Thyroid gland (tissue), 4 donors: ENCODE measurements at regions not wholly inside any gene's neighbourhood (a gene's known extent, or its start where the extent isn't known, plus 50 kb on each side); places are given as distances from the start of the nearest gene placed in this dataset.

Experiments used
- DNase-seq, 2 donors: peaks; one replicate each; pipeline ENCODE4 v3.0.0-alpha.2; 2019
- H3K27ac ChIP-seq, 3 donors: fragments of 200-600 bp; sonication (generic); 1 replicate in 2 of 3; 2 replicates in 1 of 3; pipeline ENCODE4 v1.5.1; 2016 to 2019; ENCODE audit warnings: mild to moderate bottlenecking in 1 of 3, moderate library complexity in 1 of 3
- H3K27me3 ChIP-seq: fragments of 200-600 bp; sonication (generic); one replicate; pipeline ENCODE4 v1.5.1; 2019
- H3K36me3 ChIP-seq, 2 donors: fragments of 200-600 bp; sonication (generic); one replicate each; pipeline ENCODE4 v1.5.1; 2016 to 2019
- H3K4me1 ChIP-seq, 2 donors: fragments of 200-600 bp; sonication (generic); one replicate each; pipeline ENCODE4 v1.5.1; 2017 to 2019
- H3K4me3 ChIP-seq, 3 donors: fragments of 200-600 bp; sonication (generic); replicated peaks in 1 of 3; 1 replicate in 2 of 3; 2 replicates in 1 of 3; pipeline ENCODE4 v1.5.1; 2016; ENCODE audit warnings: mild to moderate bottlenecking in 1 of 3
- H3K9me3 ChIP-seq: fragments of 200-600 bp; sonication (generic); one replicate; pipeline ENCODE4 v1.5.1; 2017
- POLR2A ChIP-seq, 2 donors: fragments of 450-650 bp; IDR thresholded peaks; one replicate each; pipeline ENCODE4 v1.6.1; 2017; ENCODE audit warnings: antibody characterized with exemption in 2 of 2, mild to moderate bottlenecking in 2 of 2, moderate library complexity in 1 of 2
- WGBS, 2 donors: methylation state at CpG; one replicate each; pipeline ENCODE4 v1.1.5; 2017; 5-methylcytosine and 5-hydroxymethylcytosine counted together
- intact Hi-C: fragments of 100-400 bp; cut with DNase I; formaldehyde crosslinking; loops from one replicate; pipeline ENCODE4 v1.15.1; 2023
- TF ChIP-seq, protein P1 (sequence below), 6 experiments: fragments of 200-600 bp in 3 of 6; fragments of 450-650 bp in 3 of 6; sonication (generic) in 3 of 6; IDR thresholded peaks; one replicate each; pipeline ENCODE4 v1.5.1; 2016 to 2019; ENCODE audit warnings: antibody characterized with exemption in 6 of 6, mild to moderate bottlenecking in 2 of 6, inconsistent platforms in 1 of 6, moderate library complexity in 1 of 6

DNA sequence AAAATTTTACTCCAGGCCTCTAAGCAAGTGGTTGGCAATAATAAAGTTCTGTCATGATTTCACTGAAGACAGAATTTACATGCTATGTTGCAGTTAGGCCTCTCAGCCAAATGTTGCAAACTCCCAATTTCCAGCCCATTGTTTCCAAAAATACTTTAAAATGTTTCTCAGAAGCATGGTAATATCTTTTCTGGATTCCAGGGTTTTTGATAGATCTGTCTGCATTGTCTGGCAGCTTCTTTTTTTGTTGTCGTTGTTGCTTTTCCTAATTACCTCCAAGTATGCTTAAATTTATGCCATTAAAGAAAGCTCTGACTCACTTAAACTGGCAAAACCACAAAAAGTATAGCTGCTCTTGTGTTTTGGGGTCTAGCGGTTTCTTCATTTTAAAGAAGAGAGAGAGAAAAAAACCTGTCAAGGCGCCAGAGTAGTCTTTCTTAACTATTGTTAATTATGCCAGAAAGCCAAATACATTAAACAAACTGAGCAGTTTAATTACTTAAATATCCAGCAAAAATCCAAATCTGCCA lies 97.0 kb downstream of the AGTR2 start:
- H3K27me3 ChIP-seq, result no peaks in the 10 kb centered on the region
- no peak for DNase-seq
- intact Hi-C loops, result no loop called here
- TF ChIP-seq, protein P1, sequence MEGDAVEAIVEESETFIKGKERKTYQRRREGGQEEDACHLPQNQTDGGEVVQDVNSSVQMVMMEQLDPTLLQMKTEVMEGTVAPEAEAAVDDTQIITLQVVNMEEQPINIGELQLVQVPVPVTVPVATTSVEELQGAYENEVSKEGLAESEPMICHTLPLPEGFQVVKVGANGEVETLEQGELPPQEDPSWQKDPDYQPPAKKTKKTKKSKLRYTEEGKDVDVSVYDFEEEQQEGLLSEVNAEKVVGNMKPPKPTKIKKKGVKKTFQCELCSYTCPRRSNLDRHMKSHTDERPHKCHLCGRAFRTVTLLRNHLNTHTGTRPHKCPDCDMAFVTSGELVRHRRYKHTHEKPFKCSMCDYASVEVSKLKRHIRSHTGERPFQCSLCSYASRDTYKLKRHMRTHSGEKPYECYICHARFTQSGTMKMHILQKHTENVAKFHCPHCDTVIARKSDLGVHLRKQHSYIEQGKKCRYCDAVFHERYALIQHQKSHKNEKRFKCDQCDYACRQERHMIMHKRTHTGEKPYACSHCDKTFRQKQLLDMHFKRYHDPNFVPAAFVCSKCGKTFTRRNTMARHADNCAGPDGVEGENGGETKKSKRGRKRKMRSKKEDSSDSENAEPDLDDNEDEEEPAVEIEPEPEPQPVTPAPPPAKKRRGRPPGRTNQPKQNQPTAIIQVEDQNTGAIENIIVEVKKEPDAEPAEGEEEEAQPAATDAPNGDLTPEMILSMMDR (IDR thresholded peaks at IDR 0.05), result no peak
- no peak for TF ChIP-seq POLR2A (IDR thresholded peaks at IDR 0.05)
- no peaks in the 10 kb centered on the region for H3K9me3 ChIP-seq
- H3K36me3 ChIP-seq, result no peaks in the 10 kb centered on the region
- no peaks in the 10 kb centered on the region for H3K4me1 ChIP-seq
- H3K27ac ChIP-seq, result no peak overlapping the region
- H3K4me3 ChIP-seq, result no peak overlapping the region
- WGBS, 2 donors, result 86 to 88% methylated on average over 3 of the region's 3 CpGs

DNA sequence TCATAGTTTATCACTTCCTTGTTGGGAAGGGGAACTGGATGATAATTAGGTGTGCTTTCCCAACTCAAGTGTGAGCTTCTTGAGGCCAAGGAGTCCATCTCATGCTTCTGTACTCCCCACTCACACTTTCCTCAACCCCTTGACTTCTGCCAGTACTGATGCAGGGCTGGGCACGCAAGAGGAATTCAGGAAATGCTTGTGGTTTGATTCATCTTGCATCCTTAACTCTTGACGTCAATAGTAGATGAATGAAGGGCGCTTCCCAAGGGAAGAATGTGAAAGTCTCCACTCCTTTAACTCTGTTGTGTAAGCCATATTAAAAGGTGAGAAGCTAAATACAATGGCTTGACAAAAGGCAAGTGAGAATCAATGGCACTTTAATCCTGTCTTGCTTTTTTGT lies 101.8 kb downstream of the AGTR2 start:
- DNase-seq, result no peak
- Histone ChIP-seq H3K9me3 (no peaks in the 10 kb centered on the region), H3K36me3 (no peaks in the 10 kb centered on the region), H3K27ac (no peak overlapping the region), H3K27me3 (no peaks in the 10 kb centered on the region), H3K4me3 (no peak overlapping the region), H3K4me1 (no peaks in the 10 kb centered on the region)
- TF ChIP-seq, protein P1 (IDR thresholded peaks at IDR 0.05), result no peak
- no peak for TF ChIP-seq POLR2A (IDR thresholded peaks at IDR 0.05)
- 63 to 66% methylated on average over 3 of the region's 3 CpGs for WGBS, 2 donors
- intact Hi-C loops, result no loop called here

DNA sequence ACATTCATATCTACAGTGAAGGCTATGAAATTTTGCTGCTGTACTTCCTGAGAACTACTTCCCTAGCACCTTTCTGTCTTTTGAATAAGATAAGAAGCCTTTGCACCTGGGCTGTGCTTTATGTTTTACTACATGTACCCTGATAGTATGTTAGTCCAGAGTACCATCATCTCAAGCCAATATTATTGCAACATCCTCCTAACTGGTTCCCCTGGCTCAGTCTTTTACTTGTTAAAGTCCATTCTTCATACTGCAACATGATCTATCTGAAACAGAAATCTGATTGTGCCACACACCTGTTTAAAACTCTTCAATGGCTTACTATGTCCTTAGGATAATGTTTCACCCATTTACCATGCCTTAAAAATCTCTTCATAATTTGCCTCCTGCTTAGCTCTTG lies 102.3 kb downstream of the AGTR2 start:
- Histone ChIP-seq H3K27me3 (no peaks in the 10 kb centered on the region), H3K9me3 (no peaks in the 10 kb centered on the region), H3K4me3 (no peak overlapping the region), H3K27ac (no peak overlapping the region), H3K36me3 (no peaks in the 10 kb centered on the region), H3K4me1 (no peaks in the 10 kb centered on the region)
- no peak for DNase-seq
- intact Hi-C loops, result no loop called here
- no peak for TF ChIP-seq POLR2A (IDR thresholded peaks at IDR 0.05)
- TF ChIP-seq, protein P1 (IDR thresholded peaks at IDR 0.05), result no peak

DNA sequence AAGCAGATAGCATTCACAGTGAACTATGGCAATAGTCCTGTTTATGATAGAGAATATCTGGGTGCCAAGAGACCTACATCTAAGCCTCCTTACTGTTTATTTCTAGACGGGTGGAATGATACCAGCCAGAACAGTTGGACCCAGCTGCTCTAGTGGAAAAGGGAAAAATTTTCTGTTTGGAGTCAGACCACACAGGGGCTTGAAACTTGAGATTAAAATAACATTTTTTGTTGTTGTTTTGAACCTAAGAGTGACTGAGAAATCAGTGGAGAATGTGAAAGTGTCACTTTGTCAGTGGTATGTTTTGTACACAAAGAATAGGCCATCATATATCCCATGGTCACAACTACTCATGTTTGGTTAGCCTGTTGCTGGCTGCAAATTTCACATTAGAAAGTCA lies 105.7 kb downstream of the AGTR2 start:
- 57 to 62% methylated on average over 1 of the region's 1 CpG for WGBS, 2 donors
- no peak overlapping the region for H3K4me3 ChIP-seq
- H3K4me1 ChIP-seq, result no peaks in the 10 kb centered on the region
- no peak overlapping the region for H3K27ac ChIP-seq
- no peak for DNase-seq
- no peaks in the 10 kb centered on the region for H3K27me3 ChIP-seq
- no peaks in the 10 kb centered on the region for H3K9me3 ChIP-seq
- intact Hi-C loops, result no loop called here
- H3K36me3 ChIP-seq, result no peaks in the 10 kb centered on the region
- no peak for TF ChIP-seq POLR2A (IDR thresholded peaks at IDR 0.05)
- TF ChIP-seq, protein P1 (IDR thresholded peaks at IDR 0.05), result no peak

DNA sequence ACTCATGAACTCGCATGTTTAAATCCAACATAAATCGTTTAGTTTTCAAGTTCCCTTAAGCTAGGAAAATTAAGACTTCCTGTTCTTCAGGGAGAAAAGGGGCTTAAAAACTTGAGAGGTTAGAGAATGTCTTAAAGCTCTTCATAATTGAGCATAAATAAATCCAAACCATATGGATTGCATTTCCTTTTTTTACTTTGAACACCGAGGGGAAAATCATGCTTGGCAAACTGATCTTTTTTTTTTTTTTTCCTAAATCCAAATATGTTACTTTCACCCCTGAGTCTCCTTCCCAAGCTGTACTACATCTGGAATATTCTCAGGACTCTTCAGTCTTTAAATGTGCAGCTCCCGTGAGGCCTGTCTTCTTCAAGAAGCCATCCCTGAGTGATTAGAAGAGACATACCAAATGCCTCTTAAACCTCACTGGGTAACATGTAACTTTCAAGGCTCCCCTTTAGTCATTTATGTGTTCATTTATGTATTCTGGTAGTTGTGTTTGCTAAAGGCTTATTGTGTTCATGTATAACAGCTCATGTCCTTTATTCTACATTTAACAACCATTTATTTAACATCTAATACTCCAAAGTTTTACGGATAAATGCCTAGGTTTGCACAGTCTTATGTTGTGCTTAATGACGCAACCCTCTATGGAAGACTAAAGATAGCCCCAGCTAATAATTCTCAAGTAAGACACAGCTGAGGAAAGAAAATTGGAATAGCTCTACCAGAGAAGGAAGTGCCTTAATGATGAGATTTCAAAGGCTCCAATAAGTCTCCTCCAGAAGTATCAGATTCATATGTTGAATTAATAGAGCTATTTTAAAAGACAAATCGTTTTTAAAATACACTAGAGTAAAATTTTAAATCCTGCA lies 107.0 kb downstream of the AGTR2 start:
- Histone ChIP-seq H3K36me3 (no peaks in the 10 kb centered on the region), H3K27ac (no peak overlapping the region), H3K4me3 (no peak overlapping the region), H3K9me3 (no peaks in the 10 kb centered on the region), H3K27me3 (no peaks in the 10 kb centered on the region), H3K4me1 (no peaks in the 10 kb centered on the region)
- DNase-seq, result no peak
- intact Hi-C loops, result no loop called here
- 57 to 65% methylated on average over 7 of the region's 7 CpGs for WGBS, 2 donors
- no peak for TF ChIP-seq POLR2A (IDR thresholded peaks at IDR 0.05)
- TF ChIP-seq, protein P1 (IDR thresholded peaks at IDR 0.05), result no peak
